Epithelial cell of prostate (primary cell): ENCODE measurements at regions not wholly inside any gene's neighbourhood (a gene's known extent, or its start where the extent isn't known, plus 50 kb on each side); places are given as distances from the start of the nearest gene placed in this dataset.

Experiments used
- DNase-seq: peaks from one replicate; pipeline ENCODE4 v3.0.0-alpha.2; 2011; ENCODE audit warnings: low read depth, low spot score
- H3K27ac ChIP-seq: fragments of 450-650 bp; 2 replicates; pipeline ENCODE4 v1.5.1; 2017; ENCODE audit warnings: mild to moderate bottlenecking

- H3K27ac ChIP-seq = no peak overlapping the region
- no peak for DNase-seq
Measured at GRCh38 chr12:30047516-30048254, 263.9 kb upstream of the TMTC1 start.

GRCh38 chr12:30046376-30046775, 262.6 kb upstream of the TMTC1 start:
- no peak overlapping the region for H3K27ac ChIP-seq

GRCh38 chr12:30045171-30045570, 261.4 kb upstream of the TMTC1 start:
- no peak for DNase-seq
- H3K27ac ChIP-seq = no peak overlapping the region

More at GRCh38 chr12:30046376-30046775, 262.6 kb upstream of the TMTC1 start:
- no peak for DNase-seq

GRCh38 chr12:30044206-30044605, 260.5 kb upstream of the TMTC1 start:
- no peak overlapping the region for H3K27ac ChIP-seq
- DNase-seq = no peak

- no peak for DNase-seq
- no peak overlapping the region for H3K27ac ChIP-seq
Measured at GRCh38 chr12:30043151-30043847, 259.6 kb upstream of the TMTC1 start.

- no peak overlapping the region for H3K27ac ChIP-seq
- no peak for DNase-seq
Measured at GRCh38 chr12:30041096-30041495, 257.4 kb upstream of the TMTC1 start.

- no peak for DNase-seq
- H3K27ac ChIP-seq = no peak overlapping the region
Measured at GRCh38 chr12:30030693-30031374, 247.1 kb upstream of the TMTC1 start.

GRCh38 chr12:30026621-30027234, 243.0 kb upstream of the TMTC1 start:
- no peak for DNase-seq
- peak overlapping the region; percentile 19 for H3K27ac ChIP-seq

- H3K27ac ChIP-seq = no peak overlapping the region
- no peak for DNase-seq
Measured at GRCh38 chr12:30025317-30025716, 241.6 kb upstream of the TMTC1 start.

- H3K27ac ChIP-seq = no peak overlapping the region
- DNase-seq = no peak
Measured at GRCh38 chr12:30023186-30023585, 239.4 kb upstream of the TMTC1 start.

- DNase-seq = no peak
- no peak overlapping the region for H3K27ac ChIP-seq
Measured at GRCh38 chr12:30021051-30021833, 237.5 kb upstream of the TMTC1 start.

GRCh38 chr12:30019366-30020140, 235.8 kb upstream of the TMTC1 start:
- no peak for DNase-seq
- H3K27ac ChIP-seq = no peak overlapping the region

GRCh38 chr12:30016540-30017055, 232.9 kb upstream of the TMTC1 start:
- no peak for DNase-seq

GRCh38 chr12:30015631-30016337, 232.0 kb upstream of the TMTC1 start:
- no peak for DNase-seq
- no peak overlapping the region for H3K27ac ChIP-seq

More at GRCh38 chr12:30016540-30017055, 232.9 kb upstream of the TMTC1 start:
- H3K27ac ChIP-seq = no peak overlapping the region

GRCh38 chr12:30014991-30015390, 231.2 kb upstream of the TMTC1 start:
- no peak overlapping the region for H3K27ac ChIP-seq
- DNase-seq = no peak

GRCh38 chr12:30012816-30013450, 229.2 kb upstream of the TMTC1 start:
- DNase-seq = no peak
- H3K27ac ChIP-seq = no peak overlapping the region

GRCh38 chr12:30010071-30011052, 226.6 kb upstream of the TMTC1 start:
- DNase-seq = no peak
- H3K27ac ChIP-seq = no peak overlapping the region
